HL-60/S4 treated with retinoic acid at 250 ng/mL for 4 days and 3 days (cell line): ENCODE measurements at regions not wholly inside any gene's neighbourhood (a gene's known extent, or its start where the extent isn't known, plus 50 kb on each side); places are given as distances from the start of the nearest gene placed in this dataset.
"Not testable (repeated sequence)": the region's sequence is repeated elsewhere in the genome, so short reads cannot be mapped to it uniquely, and the experiment has no call there.

Experiments used
- in situ Hi-C: fragments of 300-500 bp; cut with MboI; formaldehyde crosslinking; loops from 2 replicates; pipeline ENCODE4 v1.7.0; 2022; ENCODE audit warnings: low sequenced_read_pairs

GRCh38 chr12:124070394-124071074, 97.5 kb downstream of the ZNF664 start:
- in situ Hi-C loops: not testable (repeated sequence)

- in situ Hi-C loops: no loop called here
Measured at GRCh38 chr12:124071075-124071443, 98.0 kb downstream of the ZNF664 start.

GRCh38 chr12:124073356-124074035, 100.5 kb downstream of the ZNF664 start:
- in situ Hi-C loops: no loop called here

DNA sequence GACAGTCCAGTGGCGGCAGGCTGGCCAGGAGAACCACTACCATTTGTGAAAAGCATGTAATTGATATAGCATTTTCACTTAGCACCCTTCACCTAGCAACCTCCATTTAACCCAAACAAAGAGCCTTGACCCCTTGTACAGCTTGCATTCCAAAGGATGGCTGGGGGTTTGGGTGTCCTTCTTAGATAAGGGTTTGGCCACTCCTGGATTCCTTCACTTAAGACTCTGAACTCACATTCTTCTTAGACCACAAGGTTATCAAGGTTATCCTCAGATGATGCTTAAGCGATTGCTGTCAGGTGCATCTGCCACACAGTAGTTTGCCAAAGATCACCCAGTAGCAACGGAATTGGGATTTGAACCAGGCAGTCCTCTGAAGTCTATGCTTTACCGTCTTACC, 102.8 kb downstream of the ZNF664 start:
- in situ Hi-C loops: no loop called here

- in situ Hi-C loops: no loop called here
Measured at GRCh38 chr12:124077701-124078100, 104.7 kb downstream of the ZNF664 start.

DNA sequence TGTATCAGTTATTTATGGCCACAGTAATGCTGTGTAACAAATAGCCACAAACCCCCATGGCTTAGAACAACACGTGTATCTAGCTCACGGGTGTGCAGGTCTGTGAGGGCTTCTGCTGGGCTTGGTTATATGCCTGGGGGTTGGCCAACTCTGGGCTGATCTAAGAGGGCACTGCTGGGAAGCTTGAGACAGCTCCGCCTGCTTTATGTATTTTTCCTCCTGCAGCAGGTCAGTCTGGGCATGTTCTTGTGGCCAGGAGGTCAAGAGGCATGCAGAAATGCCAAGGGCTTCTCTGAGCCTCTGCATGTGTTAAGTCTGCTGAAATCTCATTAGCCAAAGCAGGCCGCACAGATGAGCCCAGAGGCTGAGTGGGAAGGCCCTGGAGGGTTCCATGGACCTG, 105.8 kb downstream of the ZNF664 start:
- in situ Hi-C loops: no loop called here

DNA sequence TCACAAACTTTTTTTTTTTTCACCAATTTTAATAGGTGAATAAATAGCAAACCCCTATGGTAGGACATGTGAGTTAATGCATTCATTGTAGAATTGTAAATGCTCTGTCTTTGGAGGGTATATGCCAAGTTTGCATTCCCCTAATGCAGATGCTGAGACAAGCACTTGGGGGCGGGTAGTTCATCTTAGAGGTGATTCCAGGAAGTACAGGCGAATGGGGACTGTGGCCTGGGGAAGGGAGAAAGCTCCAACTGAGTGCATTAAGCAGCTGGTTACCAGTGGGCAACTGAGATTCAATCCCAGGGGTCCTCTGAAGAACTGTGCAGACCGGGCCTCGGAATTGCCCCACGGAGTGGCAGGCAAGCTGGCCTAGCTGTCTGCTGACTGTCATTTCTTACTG, 107.6 kb downstream of the ZNF664 start:
- in situ Hi-C loops: no loop called here

DNA sequence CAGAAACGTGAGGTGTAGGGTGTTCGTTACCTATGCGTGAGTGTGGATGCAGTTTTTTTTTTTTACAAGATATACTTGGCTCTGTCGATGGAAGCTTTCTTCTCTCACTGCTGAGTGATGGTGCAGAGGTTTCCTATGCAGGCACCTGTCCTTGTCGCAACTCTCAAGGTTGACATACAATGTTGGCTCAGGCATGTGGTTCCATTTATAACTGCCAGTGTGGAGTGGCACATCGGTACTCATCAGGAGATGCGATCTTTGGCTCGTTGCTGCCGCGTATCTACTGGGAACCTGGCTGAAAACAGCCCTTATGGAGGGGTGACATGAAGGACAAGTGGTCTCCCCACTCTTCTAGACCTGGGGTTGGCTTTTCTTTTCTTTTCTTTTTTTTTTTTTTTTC, 109.0 kb downstream of the ZNF664 start:
- in situ Hi-C loops: no loop called here

DNA sequence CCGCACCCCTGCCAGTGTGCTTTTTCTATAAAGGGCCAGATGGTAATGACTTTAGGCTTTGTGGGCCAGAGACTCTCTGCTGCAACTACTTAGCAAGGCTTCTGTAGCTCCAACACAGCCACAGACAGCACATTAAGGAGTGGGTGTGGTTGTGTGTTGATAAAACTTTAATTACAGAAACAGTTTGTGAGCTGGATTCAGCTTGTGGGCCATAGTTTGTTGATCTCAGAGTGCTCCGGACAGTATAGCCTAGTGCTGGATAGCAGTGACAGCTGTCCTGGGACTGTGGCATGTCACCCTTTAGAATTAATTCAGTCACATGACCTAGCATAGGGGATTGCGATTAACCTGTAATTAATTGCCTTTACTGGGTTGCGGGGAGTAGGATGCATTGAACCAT, 109.7 kb downstream of the ZNF664 start:
- in situ Hi-C loops: no loop called here

DNA sequence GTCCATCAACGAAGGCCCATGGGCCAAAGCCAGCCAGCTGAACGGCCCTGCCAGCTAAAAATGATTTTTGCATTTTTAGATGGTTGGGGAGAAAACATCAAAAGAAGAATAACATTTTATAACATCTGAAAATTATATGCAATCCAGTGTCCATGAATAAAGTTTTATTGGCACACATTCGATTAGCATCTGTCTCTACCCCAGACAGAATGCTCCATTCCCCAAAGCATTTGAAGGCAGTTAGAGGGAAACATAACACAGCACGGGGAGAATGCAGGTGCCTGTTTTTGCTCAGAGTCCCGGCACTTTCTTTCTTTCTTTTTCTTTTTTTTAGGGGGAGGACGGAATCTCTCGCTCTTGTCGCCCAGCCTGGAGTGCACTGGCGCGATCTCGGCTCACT, 110.7 kb downstream of the ZNF664 start:
- in situ Hi-C loops: no loop called here

DNA sequence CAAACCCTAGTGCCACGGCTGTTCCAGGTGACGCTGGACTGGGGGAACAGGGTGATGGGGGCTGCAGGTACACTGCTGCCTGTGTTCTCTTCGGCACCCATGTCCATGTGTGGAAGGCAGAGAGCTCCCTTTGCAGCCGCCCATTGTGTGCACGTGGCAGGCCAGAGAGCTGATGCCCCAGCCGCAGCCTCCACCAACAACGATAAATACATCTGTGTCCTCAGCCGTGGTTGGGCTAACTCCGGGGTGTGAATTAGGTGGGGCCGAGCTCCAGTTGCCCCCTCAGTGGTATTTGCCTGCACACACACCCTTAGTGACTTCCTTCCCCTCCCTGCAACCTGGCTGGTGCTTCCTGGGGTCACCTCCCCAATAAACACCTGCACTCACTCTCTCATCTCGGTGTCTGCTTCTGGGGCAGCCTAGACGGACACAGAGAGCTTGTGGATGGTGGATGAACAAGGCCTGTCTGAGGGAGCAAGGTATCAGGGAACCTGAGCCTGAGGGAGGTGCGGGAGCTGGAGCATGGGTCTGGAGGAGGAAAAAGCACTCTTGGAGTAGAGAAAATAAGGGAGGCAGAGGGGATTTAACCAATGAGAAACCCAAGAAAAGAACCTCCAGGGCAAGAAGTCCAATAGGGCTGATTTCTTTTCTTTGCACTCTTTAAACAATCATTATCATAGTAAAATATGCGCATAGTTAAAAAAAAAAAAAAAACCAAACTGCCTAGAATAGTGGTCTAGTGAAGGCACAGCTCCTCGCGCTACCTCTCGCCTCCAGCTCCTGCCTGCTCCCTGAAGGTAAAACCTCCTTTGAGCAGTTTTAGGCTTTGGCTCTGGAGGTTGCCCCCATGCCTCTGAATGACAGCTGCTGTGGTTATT, 112.6 kb downstream of the ZNF664 start:
- in situ Hi-C loops: no loop called here

- in situ Hi-C loops: no loop called here
Measured at GRCh38 chr12:124086299-124086898, 113.4 kb downstream of the ZNF664 start.

- in situ Hi-C loops: no loop called here
Measured at GRCh38 chr12:124087266-124088051, 114.4 kb downstream of the ZNF664 start.

DNA sequence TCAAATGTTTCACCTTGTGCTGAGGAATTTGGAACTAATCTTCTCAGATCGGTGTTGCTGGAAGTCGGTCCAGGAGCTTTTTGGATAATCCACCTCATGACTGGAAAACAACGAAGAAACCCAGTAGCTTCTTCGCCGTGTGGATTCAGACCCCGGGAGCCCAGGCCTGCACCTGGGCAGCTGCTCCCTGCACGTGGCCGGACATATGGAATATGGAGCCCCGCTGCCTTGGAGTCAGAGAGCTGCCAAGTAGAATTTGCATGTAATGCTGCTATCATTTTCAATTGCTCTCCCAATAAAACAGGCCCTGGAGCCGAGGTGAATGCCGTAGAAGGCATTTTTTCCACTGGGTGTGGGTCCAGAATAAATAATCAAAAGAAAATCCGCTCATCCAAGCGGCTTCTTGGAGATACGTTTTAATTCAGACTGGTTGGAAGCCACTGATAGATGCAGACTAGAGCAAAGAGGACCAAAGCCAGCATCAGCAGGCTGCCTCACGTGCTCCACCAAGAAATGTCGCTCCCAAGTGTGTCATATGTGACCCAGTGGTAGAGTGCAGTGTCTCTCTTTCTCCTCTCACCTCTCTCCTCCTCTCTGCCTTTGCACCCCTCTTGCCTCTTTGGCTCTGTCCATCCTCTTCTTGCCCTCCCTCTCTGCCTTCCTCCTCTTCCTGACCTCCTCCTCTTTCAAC, 115.3 kb downstream of the ZNF664 start:
- in situ Hi-C loops: no loop called here

- in situ Hi-C loops: not testable (repeated sequence)
Measured at GRCh38 chr12:124089181-124089914, 116.3 kb downstream of the ZNF664 start.

DNA sequence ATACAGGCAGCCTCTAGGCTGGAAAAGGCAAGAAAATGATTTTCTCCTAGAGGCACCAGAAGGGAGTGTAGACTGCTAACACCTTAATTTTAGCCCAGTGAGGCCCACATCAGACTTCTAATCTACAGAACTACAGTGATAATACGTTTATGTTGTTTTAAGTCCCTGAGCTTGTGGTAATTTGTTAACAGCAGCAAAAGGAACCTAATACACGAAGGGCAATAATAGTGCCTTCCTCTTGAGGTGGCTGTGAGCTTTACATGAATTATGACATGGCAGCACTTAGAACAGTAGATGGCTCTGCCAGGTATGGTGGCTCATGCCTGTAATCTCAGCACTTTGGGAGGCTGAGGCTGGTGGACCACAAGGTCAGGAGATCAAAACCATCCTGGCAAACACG, 118.8 kb downstream of the ZNF664 start:
- in situ Hi-C loops: no loop called here

DNA sequence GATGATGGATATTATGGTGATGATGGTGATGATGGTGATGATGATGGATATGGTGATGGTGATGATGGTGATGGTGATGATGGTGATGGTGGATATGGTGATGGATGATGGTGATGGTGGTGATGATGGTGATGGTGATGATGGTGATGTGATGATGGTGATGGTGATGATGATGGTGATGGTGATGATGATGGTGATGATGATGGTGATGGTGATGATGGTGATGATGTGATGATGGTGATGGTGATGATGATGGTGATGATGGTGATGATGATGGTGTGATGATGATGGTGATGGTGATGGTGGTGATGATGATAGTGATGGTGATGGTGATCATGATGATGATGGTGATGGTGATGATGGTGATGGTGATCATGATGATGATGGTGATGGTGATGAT, 119.5 kb downstream of the ZNF664 start:
- in situ Hi-C loops: not testable (repeated sequence)

- in situ Hi-C loops: no loop called here
Measured at GRCh38 chr12:124093297-124093696, 120.3 kb downstream of the ZNF664 start.

GRCh38 chr12:124094188-124094587, 121.2 kb downstream of the ZNF664 start:
- in situ Hi-C loops: no loop called here
